Upper lobe of left lung (tissue), 6 donors: ENCODE measurements at regions not wholly inside any gene's neighbourhood (a gene's known extent, or its start where the extent isn't known, plus 50 kb on each side); places are given as distances from the start of the nearest gene placed in this dataset.

Experiments
- ATAC-seq, 2 donors: fragments of 200-7000 bp; cut with Tn5 transposase; one replicate each; pipeline ENCODE4 v1.9.1; 2022; ENCODE audit warnings: mild to moderate bottlenecking in 2 of 2, moderate library complexity in 2 of 2; ENCODE audit not compliant: low FRiP score in 2 of 2
- DNase-seq, 2 donors: peaks; one replicate each; pipeline ENCODE4 v3.0.0-alpha.2; 2019 to 2020
- H3K27ac ChIP-seq, 4 donors: fragments of 200-600 bp; sonication (generic); one replicate each; pipeline ENCODE4 v1.5.1; 2016 to 2019
- H3K27me3 ChIP-seq, 4 donors: fragments of 200-600 bp; sonication (generic); one replicate each; pipeline ENCODE4 v1.5.1; 2017 to 2019
- H3K36me3 ChIP-seq, 4 donors: fragments of 200-600 bp; sonication (generic); one replicate each; pipeline ENCODE4 v1.5.1; 2016 to 2019
- H3K4me1 ChIP-seq, 4 donors: fragments of 200-600 bp; sonication (generic); one replicate each; pipeline ENCODE4 v1.5.1; 2018 to 2019
- H3K4me3 ChIP-seq, 4 donors: fragments of 200-600 bp; sonication (generic); one replicate each; pipeline ENCODE4 v1.5.1; 2017 to 2019; ENCODE audit warnings: mild to moderate bottlenecking in 2 of 4, moderate library complexity in 1 of 4
- H3K9me3 ChIP-seq, 4 donors: fragments of 200-600 bp; sonication (generic); one replicate each; pipeline ENCODE4 v1.5.1; 2018 to 2019
- EP300 ChIP-seq, 4 donors: sonication (generic); formaldehyde crosslinking; IDR thresholded peaks; one replicate each; pipeline ENCODE4 v1.5.1; 2017; ENCODE audit warnings: antibody characterized with exemption in 4 of 4, control low read depth in 2 of 4
- POLR2A ChIP-seq, 4 donors: fragments of 450-650 bp; IDR thresholded peaks; one replicate each; pipeline ENCODE4 v1.5.1; 2016 to 2017; ENCODE audit warnings: antibody characterized with exemption in 4 of 4, mild to moderate bottlenecking in 2 of 4
- POLR2AphosphoS5 ChIP-seq, 2 donors: sonication (generic); formaldehyde crosslinking; IDR thresholded peaks; one replicate each; pipeline ENCODE4 v1.5.1; 2017; ENCODE audit warnings: antibody characterized with exemption in 2 of 2
- WGBS, 2 donors: methylation state at CpG; one replicate each; pipeline ENCODE4 v1.1.5; 2017 to 2018; 5-methylcytosine and 5-hydroxymethylcytosine counted together
- TF ChIP-seq, protein P1 (sequence below), 6 experiments: fragments of 450-650 bp in 4 of 6; fragments of 200-600 bp in 2 of 6; sonication (generic) in 2 of 6; IDR thresholded peaks; one replicate each; pipeline ENCODE4 v1.5.1; 2016 to 2019; ENCODE audit warnings: antibody characterized with exemption in 6 of 6
- donor health status: DM: no; HTN: no; CAD: no; lungs with moderate emphysema.
- donor health status: DM: no; HTN: yes; CAD: no; lungs with severe emphysema.

DNA sequence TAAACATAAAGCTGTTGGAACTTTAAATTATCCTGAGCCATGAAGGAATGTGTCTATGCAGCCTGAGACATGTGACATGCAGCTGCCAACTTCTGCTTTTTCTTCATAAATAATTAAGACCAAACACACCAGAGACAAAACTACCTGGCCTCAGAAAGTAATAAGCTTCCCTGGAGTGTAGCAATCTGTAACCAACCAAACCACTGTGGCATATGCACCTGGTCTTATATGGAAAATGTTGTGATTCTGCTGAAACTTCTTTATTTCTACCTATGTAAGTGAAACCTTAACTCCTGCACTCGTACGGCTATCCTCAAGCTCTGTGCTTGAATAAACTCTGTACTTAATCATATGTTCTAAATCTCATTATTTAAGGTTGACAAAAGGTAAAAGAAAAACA, 515.0 kb downstream of the TMEM182 start:
- H3K27me3 ChIP-seq = no peaks in the 10 kb centered on the region
- 85 to 89% methylated on average over 2 of the region's 2 CpGs for WGBS, 2 donors
- no peaks in the 10 kb centered on the region for H3K9me3 ChIP-seq

DNA sequence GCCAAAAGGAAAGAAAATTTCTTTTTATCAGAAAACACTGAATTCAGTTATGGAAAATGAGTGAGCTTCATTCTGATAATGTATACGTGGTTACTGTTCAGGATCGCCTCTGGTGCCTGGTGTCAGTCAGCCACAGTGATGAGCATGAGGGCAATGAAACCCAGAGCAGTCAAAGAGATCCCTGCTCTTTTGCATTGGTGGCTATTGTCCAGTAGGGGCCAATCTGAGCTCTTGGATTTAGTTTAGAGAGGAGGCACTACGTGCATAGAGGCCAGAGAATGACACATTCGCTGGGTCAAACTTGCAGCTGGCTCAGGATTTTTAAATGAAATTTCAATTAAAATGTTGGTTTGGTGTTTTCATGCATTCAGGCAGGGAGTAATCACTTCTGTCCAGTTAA, 522.9 kb downstream of the TMEM182 start:
- H3K4me3 ChIP-seq = no peak overlapping the region
- TF ChIP-seq, protein P1, sequence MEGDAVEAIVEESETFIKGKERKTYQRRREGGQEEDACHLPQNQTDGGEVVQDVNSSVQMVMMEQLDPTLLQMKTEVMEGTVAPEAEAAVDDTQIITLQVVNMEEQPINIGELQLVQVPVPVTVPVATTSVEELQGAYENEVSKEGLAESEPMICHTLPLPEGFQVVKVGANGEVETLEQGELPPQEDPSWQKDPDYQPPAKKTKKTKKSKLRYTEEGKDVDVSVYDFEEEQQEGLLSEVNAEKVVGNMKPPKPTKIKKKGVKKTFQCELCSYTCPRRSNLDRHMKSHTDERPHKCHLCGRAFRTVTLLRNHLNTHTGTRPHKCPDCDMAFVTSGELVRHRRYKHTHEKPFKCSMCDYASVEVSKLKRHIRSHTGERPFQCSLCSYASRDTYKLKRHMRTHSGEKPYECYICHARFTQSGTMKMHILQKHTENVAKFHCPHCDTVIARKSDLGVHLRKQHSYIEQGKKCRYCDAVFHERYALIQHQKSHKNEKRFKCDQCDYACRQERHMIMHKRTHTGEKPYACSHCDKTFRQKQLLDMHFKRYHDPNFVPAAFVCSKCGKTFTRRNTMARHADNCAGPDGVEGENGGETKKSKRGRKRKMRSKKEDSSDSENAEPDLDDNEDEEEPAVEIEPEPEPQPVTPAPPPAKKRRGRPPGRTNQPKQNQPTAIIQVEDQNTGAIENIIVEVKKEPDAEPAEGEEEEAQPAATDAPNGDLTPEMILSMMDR (IDR thresholded peaks at IDR 0.05) = no peak
- TF ChIP-seq POLR2A (IDR thresholded peaks at IDR 0.05) (no peak), EP300 (IDR thresholded peaks at IDR 0.05) (no peak), POLR2AphosphoS5 (IDR thresholded peaks at IDR 0.05) (no peak)
- H3K27ac ChIP-seq = no peak overlapping the region
- no peaks in the 10 kb centered on the region for H3K9me3 ChIP-seq
- 66 to 77% methylated on average over 4 of the region's 4 CpGs for WGBS, 2 donors
- no peaks in the 10 kb centered on the region for H3K4me1 ChIP-seq
- H3K27me3 ChIP-seq = no peaks in the 10 kb centered on the region
- H3K36me3 ChIP-seq = no peaks in the 10 kb centered on the region
- DNase-seq = no peak
- ATAC-seq = no peak

More for the DNA sequence above, 515.0 kb downstream of the TMEM182 start:
- no peak overlapping the region for H3K4me3 ChIP-seq
- no peaks in the 10 kb centered on the region for H3K36me3 ChIP-seq
- TF ChIP-seq EP300 (IDR thresholded peaks at IDR 0.05) = no peak
- TF ChIP-seq, protein P1 (IDR thresholded peaks at IDR 0.05) = no peak
- no peak for TF ChIP-seq POLR2AphosphoS5 (IDR thresholded peaks at IDR 0.05)
- no peak for TF ChIP-seq POLR2A (IDR thresholded peaks at IDR 0.05)
- H3K4me1 ChIP-seq = no peaks in the 10 kb centered on the region
- DNase-seq (no peak), ATAC-seq (no peak)
- H3K27ac ChIP-seq = no peak overlapping the region

DNA sequence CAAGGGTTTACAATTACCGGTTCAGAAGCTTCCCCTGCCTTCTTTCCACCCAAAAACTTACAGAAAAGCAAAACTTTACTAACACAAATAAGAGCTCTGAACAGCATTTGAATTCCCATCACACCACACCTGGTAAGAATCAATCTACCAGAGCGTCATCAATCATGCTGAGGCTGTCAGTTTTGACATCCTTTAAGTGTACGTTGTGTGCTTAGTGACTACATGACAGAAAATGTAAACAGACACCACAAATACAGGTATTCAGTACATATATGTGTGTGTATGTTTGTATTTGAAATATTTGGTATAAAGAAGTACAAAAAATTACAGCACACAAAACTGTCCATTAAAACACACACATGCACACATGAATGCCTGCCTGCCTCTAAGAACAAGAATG, 523.5 kb downstream of the TMEM182 start:
- ATAC-seq (no peak), DNase-seq (no peak)
- Histone ChIP-seq H3K9me3 (no peaks in the 10 kb centered on the region), H3K4me1 (no peaks in the 10 kb centered on the region), H3K27me3 (no peaks in the 10 kb centered on the region), H3K36me3 (no peaks in the 10 kb centered on the region), H3K4me3 (no peak overlapping the region), H3K27ac (no peak overlapping the region)
- no peak for TF ChIP-seq POLR2AphosphoS5 (IDR thresholded peaks at IDR 0.05)
- TF ChIP-seq POLR2A (IDR thresholded peaks at IDR 0.05) = no peak
- 69 to 70% methylated on average over 3 of the region's 3 CpGs for WGBS, 2 donors

DNA sequence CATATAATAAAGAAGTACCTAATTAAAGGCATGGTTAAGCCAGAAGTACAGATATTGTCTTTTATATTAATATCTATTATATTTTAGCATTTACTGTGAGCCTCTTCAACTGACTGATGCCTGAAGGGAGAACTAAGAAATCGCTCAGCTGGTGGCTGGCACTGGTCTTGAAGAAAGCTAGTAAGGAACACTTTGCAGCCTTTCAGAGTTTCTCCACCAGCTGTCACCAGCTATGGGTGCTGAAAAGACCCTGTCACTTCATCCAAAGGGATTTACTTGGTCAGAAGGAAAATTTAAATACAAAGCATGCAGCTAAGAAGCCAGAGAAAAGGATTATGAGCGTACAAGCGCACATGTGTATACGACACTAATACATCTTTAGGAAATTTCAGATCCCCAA, 525.9 kb downstream of the TMEM182 start:
- ATAC-seq = no peak
- H3K4me1 ChIP-seq = no peaks in the 10 kb centered on the region
- H3K27ac ChIP-seq = no peak overlapping the region
- TF ChIP-seq, protein P1 (IDR thresholded peaks at IDR 0.05) = no peak
- TF ChIP-seq POLR2AphosphoS5 (IDR thresholded peaks at IDR 0.05) (no peak), POLR2A (IDR thresholded peaks at IDR 0.05) (no peak), EP300 (IDR thresholded peaks at IDR 0.05) (no peak)
- H3K36me3 ChIP-seq = no peaks in the 10 kb centered on the region
- no peak for DNase-seq
- no peaks in the 10 kb centered on the region for H3K27me3 ChIP-seq
- H3K9me3 ChIP-seq = no peaks in the 10 kb centered on the region
- no peak overlapping the region for H3K4me3 ChIP-seq
- WGBS, 2 donors = 86 to 93% methylated on average over 4 of the region's 4 CpGs

DNA sequence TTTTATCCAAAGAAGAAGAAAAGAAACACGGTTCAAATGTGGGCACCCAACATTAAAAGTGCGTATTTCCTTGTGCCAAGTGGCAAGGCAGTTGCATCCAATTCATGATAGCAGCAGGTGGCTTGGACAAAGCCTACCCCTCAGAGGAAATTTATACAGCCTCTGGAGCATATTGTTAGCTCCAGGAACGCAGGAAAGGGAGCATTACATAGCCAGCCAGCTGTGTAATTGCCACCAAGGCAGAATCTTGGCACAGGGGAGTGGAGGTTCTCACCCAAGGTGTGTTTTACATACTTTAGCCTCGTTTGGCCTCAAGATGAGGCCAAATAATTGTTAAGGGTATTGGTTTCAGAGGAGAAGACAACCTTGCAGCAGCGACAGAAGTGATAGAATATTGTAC, 526.9 kb downstream of the TMEM182 start:
- Histone ChIP-seq H3K4me1 (no peaks in the 10 kb centered on the region), H3K36me3 (no peaks in the 10 kb centered on the region), H3K9me3 (no peaks in the 10 kb centered on the region), H3K27me3 (no peaks in the 10 kb centered on the region), H3K4me3 (no peak overlapping the region), H3K27ac (no peak overlapping the region)
- TF ChIP-seq POLR2AphosphoS5 (IDR thresholded peaks at IDR 0.05) = no peak
- TF ChIP-seq POLR2A (IDR thresholded peaks at IDR 0.05) = no peak
- DNase-seq = no peak
- ATAC-seq = no peak
- whole genome bisulfite sequencing, 2 donors = 57 to 67% methylated on average over 5 of the region's 5 CpGs

DNA sequence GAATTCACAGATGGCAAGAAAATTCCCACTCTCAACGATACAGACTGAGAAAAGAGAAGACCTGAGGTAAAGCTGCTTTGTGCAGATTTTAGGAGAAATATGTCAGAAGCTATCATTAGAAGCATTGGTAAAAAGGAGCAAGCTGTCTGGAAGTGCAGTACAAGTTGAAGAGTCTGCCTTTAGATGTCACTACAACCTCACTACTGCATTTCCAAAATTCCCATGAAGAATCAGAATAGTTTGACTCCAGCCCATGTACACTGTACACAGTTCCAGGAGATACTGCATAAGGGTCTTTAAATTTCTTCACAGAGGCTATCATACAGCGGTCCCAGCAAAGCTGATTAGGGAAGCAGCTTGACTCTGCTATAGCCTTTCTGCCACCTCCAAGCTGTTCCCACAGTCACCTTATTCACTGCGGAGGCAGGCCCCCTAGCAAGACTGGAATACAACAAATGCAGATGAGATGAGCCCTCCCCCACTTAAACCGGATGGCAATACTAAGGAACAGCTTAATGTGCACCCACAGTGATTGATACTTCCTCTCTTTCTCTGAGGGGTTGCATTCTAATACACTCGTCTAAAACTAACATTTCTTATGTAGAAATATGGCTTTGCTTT, 527.4 kb downstream of the TMEM182 start:
- no peak overlapping the region for H3K4me3 ChIP-seq
- H3K36me3 ChIP-seq = no peaks in the 10 kb centered on the region
- no peak overlapping the region for H3K27ac ChIP-seq
- no peaks in the 10 kb centered on the region for H3K9me3 ChIP-seq
- ATAC-seq = no peak
- TF ChIP-seq POLR2A (IDR thresholded peaks at IDR 0.05) = no peak
- no peak for TF ChIP-seq EP300 (IDR thresholded peaks at IDR 0.05)
- TF ChIP-seq, protein P1 (IDR thresholded peaks at IDR 0.05) = no peak
- TF ChIP-seq POLR2AphosphoS5 (IDR thresholded peaks at IDR 0.05) = no peak
- no peaks in the 10 kb centered on the region for H3K27me3 ChIP-seq
- 27 to 46% methylated on average over 5 of the region's 5 CpGs for WGBS, 2 donors
- H3K4me1 ChIP-seq = no peaks in the 10 kb centered on the region
- no peak for DNase-seq
